B cell (primary cell): ENCODE measurements at regions not wholly inside any gene's neighbourhood (a gene's known extent, or its start where the extent isn't known, plus 50 kb on each side); places are given as distances from the start of the nearest gene placed in this dataset.

Source experiments
- ATAC-seq: fragments of 200-7000 bp; cut with Tn5 transposase; one replicate; pipeline ENCODE4 v1.10.0; 2021; ENCODE audit warnings: low read depth, mild to moderate bottlenecking, moderate number of reproducible peaks, moderate library complexity
- CTCF ChIA-PET: fragments of 350-600 bp; sonication (Branson Sonifier 250); formaldehyde crosslinking; loops from one replicate; lab custom pipeline; 2021; ENCODE audit warnings: antibody characterized with exemption, inconsistent platforms; lab: Charles Lee
- POLR2A ChIA-PET: fragments of 350-600 bp; sonication (Branson Sonifier 250); formaldehyde crosslinking; loops from one replicate; lab custom pipeline; 2021; ENCODE audit warnings: antibody characterized with exemption; lab: Charles Lee
- DNase-seq: peaks from one replicate; pipeline ENCODE4 v3.0.0; 2013
- H2AFZ ChIP-seq: 2 replicates; pipeline ENCODE4 v1.6.1; 2012; ENCODE audit warnings: mild to moderate bottlenecking, low read depth, low read length; ENCODE audit not compliant: insufficient read depth, poor library complexity, severe bottlenecking
- H3K27ac ChIP-seq, 2 donors: 1 replicate in 1 of 2; 2 replicates in 1 of 2; pipeline ENCODE4 v1.5.1; 2012 to 2013; ENCODE audit warnings: low read length in 2 of 2, mild to moderate bottlenecking in 2 of 2, moderate library complexity in 1 of 2
- H3K27me3 ChIP-seq, 4 experiments: fragments of 200-600 bp in 1 of 4; sonication (generic) in 1 of 4; replicated peaks in 1 of 4; 1 replicate in 2 of 4; 2 replicates in 2 of 4; pipeline versions ENCODE4 v1.6.1 to v1.7.0; 2013 to 2016; ENCODE audit warnings: low read length in 3 of 4, mild to moderate bottlenecking in 2 of 4, mixed read lengths in 1 of 4, moderate library complexity in 1 of 4; ENCODE audit not compliant: insufficient read depth in 4 of 4, control insufficient read depth in 3 of 4; ENCODE audit errors: control extremely low read depth in 1 of 4
- H3K36me3 ChIP-seq, 2 experiments: replicated peaks in 1 of 2; 1 replicate in 1 of 2; 2 replicates in 1 of 2; pipeline versions ENCODE4 v1.6.1 to v1.7.1; 2013; ENCODE audit warnings: low read length in 1 of 2; ENCODE audit not compliant: insufficient read depth in 2 of 2, control insufficient read depth in 1 of 2; ENCODE audit errors: control extremely low read depth in 1 of 2, extremely low read depth in 1 of 2
- H3K4me1 ChIP-seq, 2 donors: fragments of 200-600 bp in 1 of 2; sonication (generic) in 1 of 2; 1 replicate in 1 of 2; 2 replicates in 1 of 2; pipeline versions ENCODE4 v1.5.1 to v1.6.1; 2013 to 2017; ENCODE audit warnings: low read length in 2 of 2; ENCODE audit not compliant: control insufficient read depth in 2 of 2, insufficient read depth in 2 of 2
- H3K4me2 ChIP-seq: replicated peaks from 2 replicates; pipeline ENCODE3; 2012; ENCODE audit warnings: mild to moderate bottlenecking, low read depth, low read length; ENCODE audit not compliant: poor library complexity, severe bottlenecking
- H3K4me3 ChIP-seq, 5 experiments: fragments of 200-600 bp in 1 of 5; sonication (generic) in 1 of 5; 1 replicate in 3 of 5; 2 replicates in 2 of 5; pipeline versions ENCODE4 v1.5.1 to v1.7.0; 2011 to 2016; ENCODE audit warnings: low read length in 4 of 5, mild to moderate bottlenecking in 4 of 5, low read depth in 2 of 5, control low read depth in 1 of 5, moderate library complexity in 1 of 5; ENCODE audit not compliant: insufficient read depth in 1 of 5; ENCODE audit errors: control extremely low read depth in 1 of 5, extremely low read depth in 1 of 5
- H3K79me2 ChIP-seq: fragments of 200-600 bp; sonication (generic); one replicate; pipeline ENCODE4 v1.6.0; 2016; ENCODE audit warnings: low read length; ENCODE audit not compliant: control insufficient read depth, insufficient read depth
- H3K9ac ChIP-seq: fragments of 200-600 bp; sonication (generic); 2 replicates; pipeline ENCODE4 v1.6.1; 2017; ENCODE audit warnings: mild to moderate bottlenecking, low read length, moderate library complexity
- H3K9me3 ChIP-seq, 3 donors: one replicate each; pipeline versions ENCODE4 v1.6.1 to v1.7.1; 2013; ENCODE audit warnings: low read length in 2 of 3; ENCODE audit not compliant: control insufficient read depth in 2 of 3, insufficient read depth in 1 of 3; ENCODE audit errors: control extremely low read depth in 1 of 3
- H4K20me1 ChIP-seq: 2 replicates; pipeline ENCODE4 v1.6.0; 2012; ENCODE audit warnings: mild to moderate bottlenecking, low read length; ENCODE audit not compliant: insufficient read depth, control insufficient read depth, poor library complexity, severe bottlenecking
- H3K27ac Mint-ChIP-seq: one replicate; pipeline ENCODE4 v1.8.0; 2021; ENCODE audit warnings: mixed read lengths
- H3K27me3 Mint-ChIP-seq: one replicate; pipeline ENCODE4 v1.8.0; 2021; ENCODE audit warnings: mixed read lengths
- H3K4me1 Mint-ChIP-seq: one replicate; pipeline ENCODE4 v1.8.0; 2021; ENCODE audit warnings: mixed read lengths
- H3K4me3 Mint-ChIP-seq: one replicate; pipeline ENCODE4 v1.8.0; 2021; ENCODE audit warnings: mixed read lengths
- H3K9me3 Mint-ChIP-seq: one replicate; pipeline ENCODE4 v1.8.0; 2022; ENCODE audit warnings: mixed read lengths; ENCODE audit not compliant: insufficient read depth
- EZH2 ChIP-seq: IDR thresholded peaks from 2 replicates; pipeline ENCODE4 v1.6.1; 2012; ENCODE audit warnings: borderline replicate concordance, low read depth, mild to moderate bottlenecking, moderate library complexity, low read length; ENCODE audit not compliant: insufficient read depth, poor library complexity, severe bottlenecking
- WGBS: methylation state at CpG from one replicate; pipeline ENCODE4 v1.1.5; 2013; ENCODE audit warnings: missing lambda C conversion rate; ENCODE audit not compliant: insufficient coverage; 5-methylcytosine and 5-hydroxymethylcytosine counted together
- intact Hi-C: fragments of 100-400 bp; cut with micrococcal nuclease; formaldehyde crosslinking; loops from one replicate; pipeline ENCODE4 v1.10.0; 2022
- TF ChIP-seq, protein P1 (sequence below): fragments of 200-600 bp; IDR thresholded peaks from one replicate; pipeline ENCODE4 v1.8.0; 2022; ENCODE audit warnings: antibody characterized with exemption, mild to moderate bottlenecking

- Mint-ChIP-seq H3K27me3 (peaks cover 25% of the 10 kb centered on the region), H3K4me3 (no peak overlapping the region), H3K9me3 (no peaks in the 10 kb centered on the region), H3K27ac (no peak overlapping the region), H3K4me1 (peaks cover 19% of the 10 kb centered on the region)
- Histone ChIP-seq H3K4me3 (no peak overlapping the region), H3K79me2 (no peaks in the 10 kb centered on the region), H3K9ac (no peak overlapping the region), H3K4me2 (no peak overlapping the region), H3K9me3 (no peaks in the 10 kb centered on the region), H3K27ac (no peak overlapping the region), H3K4me1 (peaks cover 12 to 28% of the 10 kb centered on the region in 2 donors), H4K20me1 (no peaks in the 10 kb centered on the region), H3K27me3 (peaks cover 0 to 8% (median 1%) of the 10 kb centered on the region in 4 experiments), H3K36me3 (no peaks in the 10 kb centered on the region), H2AFZ (no peak overlapping the region)
- POLR2A ChIA-PET: no interaction called here
- no peak for DNase-seq
- WGBS: 88% methylated on average over 10 of the region's 10 CpGs
- TF ChIP-seq, protein P1, sequence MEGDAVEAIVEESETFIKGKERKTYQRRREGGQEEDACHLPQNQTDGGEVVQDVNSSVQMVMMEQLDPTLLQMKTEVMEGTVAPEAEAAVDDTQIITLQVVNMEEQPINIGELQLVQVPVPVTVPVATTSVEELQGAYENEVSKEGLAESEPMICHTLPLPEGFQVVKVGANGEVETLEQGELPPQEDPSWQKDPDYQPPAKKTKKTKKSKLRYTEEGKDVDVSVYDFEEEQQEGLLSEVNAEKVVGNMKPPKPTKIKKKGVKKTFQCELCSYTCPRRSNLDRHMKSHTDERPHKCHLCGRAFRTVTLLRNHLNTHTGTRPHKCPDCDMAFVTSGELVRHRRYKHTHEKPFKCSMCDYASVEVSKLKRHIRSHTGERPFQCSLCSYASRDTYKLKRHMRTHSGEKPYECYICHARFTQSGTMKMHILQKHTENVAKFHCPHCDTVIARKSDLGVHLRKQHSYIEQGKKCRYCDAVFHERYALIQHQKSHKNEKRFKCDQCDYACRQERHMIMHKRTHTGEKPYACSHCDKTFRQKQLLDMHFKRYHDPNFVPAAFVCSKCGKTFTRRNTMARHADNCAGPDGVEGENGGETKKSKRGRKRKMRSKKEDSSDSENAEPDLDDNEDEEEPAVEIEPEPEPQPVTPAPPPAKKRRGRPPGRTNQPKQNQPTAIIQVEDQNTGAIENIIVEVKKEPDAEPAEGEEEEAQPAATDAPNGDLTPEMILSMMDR: no peak
- TF ChIP-seq EZH2: no peak
- CTCF ChIA-PET: no interaction called here
- intact Hi-C loops: no loop called here
- no peak for ATAC-seq
Observed at GRCh38 chr15:70440416-70441138, 322.8 kb downstream of the UACA start.

DNA sequence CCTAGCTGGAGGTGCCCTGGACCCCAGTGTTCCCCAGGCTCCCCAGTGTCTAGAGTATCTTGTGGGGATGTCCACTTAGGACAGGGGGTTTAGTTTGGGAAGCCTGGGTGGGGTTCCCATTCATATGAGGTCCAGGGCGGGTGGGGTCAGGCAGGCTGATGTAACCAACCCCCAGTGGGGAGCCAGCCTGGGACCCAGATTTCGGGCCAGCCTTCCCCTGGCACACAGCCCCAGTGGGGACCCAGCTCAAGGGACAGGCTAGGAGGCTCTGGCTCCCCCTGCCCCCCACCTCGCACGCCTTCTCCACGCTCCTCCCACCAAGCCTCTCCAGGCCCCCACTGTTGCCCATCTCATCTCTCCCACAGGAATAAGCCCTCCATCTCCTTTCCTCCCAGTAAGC is 323.5 kb downstream of the UACA start:
- ATAC-seq: no peak
- intact Hi-C loops: loop anchor here (5.0 kb wide), 1 partner anchor 118 kb away; no protein-coding TSS in a partner anchor
- WGBS: 96% methylated on average over 5 of the region's 5 CpGs

More for the DNA sequence above, 323.5 kb downstream of the UACA start:
- Mint-ChIP-seq H3K4me3 (no peak overlapping the region), H3K4me1 (peaks cover 26% of the 10 kb centered on the region), H3K9me3 (no peaks in the 10 kb centered on the region), H3K27ac (no peak overlapping the region), H3K27me3 (peaks cover 25% of the 10 kb centered on the region)
- H2AFZ ChIP-seq: no peak overlapping the region
- no peaks in the 10 kb centered on the region for H3K79me2 ChIP-seq
- no peaks in the 10 kb centered on the region for H3K9me3 ChIP-seq
- H4K20me1 ChIP-seq: no peaks in the 10 kb centered on the region
- H3K4me3 ChIP-seq: no peak overlapping the region
- H3K27me3 ChIP-seq: peaks cover 0 to 8% (median 1%) of the 10 kb centered on the region in 4 experiments
- ChIA-PET POLR2A (no interaction called here), CTCF (no interaction called here)
- DNase-seq: no peak
- H3K9ac ChIP-seq: no peak overlapping the region
- H3K27ac ChIP-seq: no peak overlapping the region
- H3K4me1 ChIP-seq: peaks cover 19 to 35% of the 10 kb centered on the region in 2 donors
- no peaks in the 10 kb centered on the region for H3K36me3 ChIP-seq
- no peak for TF ChIP-seq EZH2
- TF ChIP-seq, protein P1: no peak
- H3K4me2 ChIP-seq: no peak overlapping the region
